IMR-90 (cell line): ENCODE measurements at regions not wholly inside any gene's neighbourhood (a gene's known extent, or its start where the extent isn't known, plus 50 kb on each side); places are given as distances from the start of the nearest gene placed in this dataset.

ENCODE experiments used
- ATAC-seq: fragments of 200-7000 bp; cut with Tn5 transposase; 2 replicates; pipeline ENCODE4 v1.9.1; 2020; ENCODE audit warnings: low read depth, mild to moderate bottlenecking, moderate library complexity
- BruUV-seq: library from RNA; stranded (reverse); fragments of 400-500 nt; replicated peaks from 2 replicates; lab custom pipeline; 2021; lab: Mats Ljungman, UMichigan
- CTCF ChIA-PET: fragments of 300-600 bp; formaldehyde crosslinking; extraction: SDS; loops from one replicate; lab custom pipeline; 2021; ENCODE audit warnings: antibody characterized with exemption; lab: Yijun Ruan, JAX
- POLR2A ChIA-PET: fragments of 300-600 bp; sonication (Branson Sonifier 250); formaldehyde crosslinking; loops from one replicate; lab custom pipeline; 2022; ENCODE audit warnings: antibody characterized with exemption; ENCODE audit not compliant: unreplicated experiment; lab: Charles Lee
- DNase-seq: peaks from one replicate; pipeline ENCODE4 v3.0.0; 2013
- H2AFZ ChIP-seq: replicated peaks from 2 replicates; pipeline ENCODE3; 2013; ENCODE audit warnings: low read length, mild to moderate bottlenecking; ENCODE audit not compliant: poor library complexity
- H2AK5ac ChIP-seq: 2 replicates; pipeline ENCODE4 v1.6.1; 2013; ENCODE audit warnings: low read depth, low read length, inconsistent platforms
- H2AK9ac ChIP-seq: replicated peaks from 2 replicates; pipeline ENCODE3; 2013; ENCODE audit warnings: mild to moderate bottlenecking, low read depth, low read length, moderate library complexity; ENCODE audit not compliant: poor library complexity
- H2BK120ac ChIP-seq: 2 replicates; pipeline ENCODE4 v1.6.1; 2013; ENCODE audit warnings: low read depth, low read length, inconsistent platforms
- H2BK15ac ChIP-seq: 3 replicates; pipeline ENCODE4 v1.6.1; 2013; ENCODE audit warnings: low read depth, low read length, inconsistent platforms
- H2BK20ac ChIP-seq: 2 replicates; pipeline ENCODE4 v1.6.1; 2013; ENCODE audit warnings: low read depth, mild to moderate bottlenecking, inconsistent platforms, low read length, moderate library complexity
- H2BK5ac ChIP-seq: 2 replicates; pipeline ENCODE4 v1.6.1; 2013; ENCODE audit warnings: mild to moderate bottlenecking, low read depth, low read length, inconsistent platforms; ENCODE audit not compliant: poor library complexity, severe bottlenecking
- H3K14ac ChIP-seq: replicated peaks from 2 replicates; pipeline ENCODE4 v1.6.1; 2013; ENCODE audit warnings: low read depth, low read length, inconsistent platforms
- H3K18ac ChIP-seq: 2 replicates; pipeline ENCODE4 v1.6.1; 2013; ENCODE audit warnings: low read depth, low read length, control low read depth
- H3K23ac ChIP-seq: 2 replicates; pipeline ENCODE4 v1.6.1; 2013; ENCODE audit warnings: low read depth, low read length, inconsistent platforms
- H3K27ac ChIP-seq: 2 replicates; pipeline ENCODE4 v1.5.1; 2013; ENCODE audit warnings: mild to moderate bottlenecking, control low read depth, low read length; ENCODE audit not compliant: insufficient read depth
- H3K27me3 ChIP-seq: 2 replicates; pipeline ENCODE4 v1.6.1; 2013; ENCODE audit warnings: low read length; ENCODE audit not compliant: control insufficient read depth, insufficient read depth
- H3K36me3 ChIP-seq: 2 replicates; pipeline ENCODE4 v1.6.1; 2013; ENCODE audit warnings: low read length, mixed read lengths; ENCODE audit not compliant: control insufficient read depth, insufficient read depth
- H3K4ac ChIP-seq: 2 replicates; pipeline ENCODE4 v1.6.1; 2013; ENCODE audit warnings: low read depth, low read length, inconsistent platforms
- H3K4me1 ChIP-seq: 2 replicates; pipeline ENCODE4 v1.6.1; 2013; ENCODE audit warnings: low read length, mixed read lengths; ENCODE audit not compliant: control insufficient read depth, insufficient read depth
- H3K4me2 ChIP-seq: 2 replicates; pipeline ENCODE4 v1.6.1; 2013; ENCODE audit warnings: low read depth, mild to moderate bottlenecking, control low read depth, low read length, moderate library complexity
- H3K4me3 ChIP-seq: 2 replicates; pipeline ENCODE4 v1.5.1; 2013; ENCODE audit warnings: low read depth, mild to moderate bottlenecking, control low read depth, low read length, moderate library complexity; ENCODE audit not compliant: insufficient read depth
- H3K56ac ChIP-seq: 2 replicates; pipeline ENCODE4 v1.6.1; 2013; ENCODE audit warnings: low read length, inconsistent platforms; ENCODE audit not compliant: insufficient read depth; ENCODE audit errors: extremely low read depth
- H3K79me1 ChIP-seq, 2 experiments: 2 replicates each; pipeline ENCODE4 v1.6.1; 2013; ENCODE audit warnings: low read length in 2 of 2, inconsistent platforms in 1 of 2, low read depth in 1 of 2
- H3K9ac ChIP-seq: 2 replicates; pipeline ENCODE4 v1.6.1; 2013; ENCODE audit warnings: low read depth, low read length, control low read depth
- H3K9me1 ChIP-seq: 2 replicates; pipeline ENCODE4 v1.6.1; 2013; ENCODE audit warnings: low read length, inconsistent platforms; ENCODE audit not compliant: insufficient read depth
- H3K9me3 ChIP-seq: 2 replicates; pipeline ENCODE4 v1.6.1; 2013; ENCODE audit warnings: low read length; ENCODE audit not compliant: control insufficient read depth, insufficient read depth
- H4K20me1 ChIP-seq: 2 replicates; pipeline ENCODE4 v1.6.1; 2013; ENCODE audit warnings: low read length, inconsistent platforms; ENCODE audit not compliant: insufficient read depth
- H4K5ac ChIP-seq: 2 replicates; pipeline ENCODE4 v1.6.1; 2013; ENCODE audit warnings: mild to moderate bottlenecking, low read depth, low read length, control low read depth
- H4K8ac ChIP-seq, 2 experiments: 2 replicates each; pipeline ENCODE4 v1.6.1; 2013; ENCODE audit warnings: low read depth in 2 of 2, low read length in 2 of 2, control low read depth in 1 of 2, inconsistent platforms in 1 of 2
- H4K91ac ChIP-seq: 2 replicates; pipeline ENCODE4 v1.6.1; 2013; ENCODE audit warnings: low read depth, low read length, inconsistent platforms; ENCODE audit not compliant: insufficient read depth
- CEBPB ChIP-seq: IDR thresholded peaks from 2 replicates; pipeline ENCODE4 v1.6.1; 2012; ENCODE audit warnings: low read depth, low read length, improper control_type of control experiment
- CHD1 ChIP-seq: IDR thresholded peaks from 2 replicates; pipeline ENCODE4 v1.6.1; 2012; ENCODE audit warnings: low read depth, low read length, improper control_type of control experiment
- ELK1 ChIP-seq: fragments of 150-350 bp; IDR thresholded peaks from 2 replicates; pipeline ENCODE4 v1.6.1; 2016; ENCODE audit warnings: low read depth, mild to moderate bottlenecking, low read length, moderate library complexity, borderline replicate concordance
- MXI1 ChIP-seq: IDR thresholded peaks from 2 replicates; pipeline ENCODE4 v1.6.1; 2012; ENCODE audit warnings: low read depth, mild to moderate bottlenecking, low read length, moderate library complexity, borderline replicate concordance
- POLR2A ChIP-seq: IDR thresholded peaks from 2 replicates; pipeline ENCODE4 v1.6.1; 2012; ENCODE audit warnings: mild to moderate bottlenecking, low read depth, low read length
- RAD21 ChIP-seq: IDR thresholded peaks from 2 replicates; pipeline ENCODE4 v1.6.1; 2012; ENCODE audit warnings: low read length, improper control_type of control experiment
- dilution Hi-C: fragments of 300-500 bp; cut with HindIII; formaldehyde crosslinking; loops from one replicate; pipeline ENCODE4 v1.14.3; 2018; ENCODE audit warnings: low sequenced_read_pairs; ENCODE audit not compliant: unreplicated experiment
- in situ Hi-C: fragments of 300-500 bp; cut with MboI; formaldehyde crosslinking; loops from 3 replicates; pipeline ENCODE4 v1.14.3; 2019; ENCODE audit warnings: low sequenced_read_pairs, inconsistent platforms, mixed read lengths
- intact Hi-C: fragments of 100-400 bp; cut with micrococcal nuclease; formaldehyde crosslinking; loops from 2 replicates; pipeline ENCODE4 v1.10.0; 2022

DNA sequence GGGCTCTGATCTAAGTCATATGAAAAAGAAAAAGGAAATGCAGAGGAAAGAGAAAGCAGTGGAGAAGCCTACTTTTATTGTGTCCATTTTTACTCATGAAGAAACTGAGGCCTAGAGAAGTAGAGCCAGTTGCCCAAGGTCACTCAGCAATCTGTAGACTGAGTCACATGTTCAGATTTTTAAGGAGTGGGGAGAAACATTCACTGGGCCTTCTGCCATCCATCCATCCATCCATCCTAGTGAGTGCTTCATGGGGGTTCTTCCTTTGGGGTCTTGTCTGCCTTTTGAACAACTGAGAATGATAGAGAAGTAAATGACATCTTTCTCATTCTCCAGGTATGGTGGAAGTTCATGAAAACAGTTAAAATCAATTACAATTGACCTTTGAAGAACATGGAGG is 233.6 kb upstream of the SRRM4 start:
- no TSS peak for BruUV-seq
- H3K18ac ChIP-seq, result no peak overlapping the region
- H2BK120ac ChIP-seq, result no peak overlapping the region
- no peak overlapping the region for H3K4me3 ChIP-seq
- H3K4ac ChIP-seq, result no peak overlapping the region
- TF ChIP-seq POLR2A (no peak), ELK1 (no peak), MXI1 (no peak), CHD1 (no peak), RAD21 (no peak), CEBPB (no peak)
- H3K4me1 ChIP-seq, result no peaks in the 10 kb centered on the region
- no peaks in the 10 kb centered on the region for H4K20me1 ChIP-seq
- intact Hi-C loops, result no loop called here
- no peak overlapping the region for H2BK15ac ChIP-seq
- no peak overlapping the region for H2AK9ac ChIP-seq
- H3K79me1 ChIP-seq, result no peaks in the 10 kb centered on the region
- no peak overlapping the region for H2BK20ac ChIP-seq
- H2BK5ac ChIP-seq, result no peak overlapping the region
- H3K14ac ChIP-seq, result no peak overlapping the region
- no peak overlapping the region for H3K56ac ChIP-seq
- CTCF ChIA-PET, result no interaction called here
- H3K4me2 ChIP-seq, result no peak overlapping the region
- in situ Hi-C loops, result no loop called here
- dilution Hi-C loops, result no loop called here
- no peak overlapping the region for H2AFZ ChIP-seq
- no peak overlapping the region for H4K8ac ChIP-seq
- H3K27me3 ChIP-seq, result no peaks in the 10 kb centered on the region
- no peak overlapping the region for H3K27ac ChIP-seq
- peaks cover 10% of the 10 kb centered on the region for H3K9me3 ChIP-seq
- ATAC-seq (no peak), DNase-seq (no peak)
- H3K36me3 ChIP-seq, result no peaks in the 10 kb centered on the region
- no peaks in the 10 kb centered on the region for H3K9me1 ChIP-seq
- no peak overlapping the region for H4K91ac ChIP-seq
- H3K23ac ChIP-seq, result no peak overlapping the region
- H4K5ac ChIP-seq, result no peak overlapping the region
- no peak overlapping the region for H2AK5ac ChIP-seq
- POLR2A ChIA-PET, result no interaction called here
- no peak overlapping the region for H3K9ac ChIP-seq
